Upper lobe of left lung (tissue), 6 donors: ENCODE measurements at regions not wholly inside any gene's neighbourhood (a gene's known extent, or its start where the extent isn't known, plus 50 kb on each side); places are given as distances from the start of the nearest gene placed in this dataset.

Experiments used
- ATAC-seq, 2 donors: fragments of 200-7000 bp; cut with Tn5 transposase; one replicate each; pipeline ENCODE4 v1.9.1; 2022; ENCODE audit warnings: mild to moderate bottlenecking in 2 of 2, moderate library complexity in 2 of 2; ENCODE audit not compliant: low FRiP score in 2 of 2
- DNase-seq, 2 donors: peaks; one replicate each; pipeline ENCODE4 v3.0.0-alpha.2; 2019 to 2020
- H3K27ac ChIP-seq, 4 donors: fragments of 200-600 bp; sonication (generic); one replicate each; pipeline ENCODE4 v1.5.1; 2016 to 2019
- H3K27me3 ChIP-seq, 4 donors: fragments of 200-600 bp; sonication (generic); one replicate each; pipeline ENCODE4 v1.5.1; 2017 to 2019
- H3K36me3 ChIP-seq, 4 donors: fragments of 200-600 bp; sonication (generic); one replicate each; pipeline ENCODE4 v1.5.1; 2016 to 2019
- H3K4me1 ChIP-seq, 4 donors: fragments of 200-600 bp; sonication (generic); one replicate each; pipeline ENCODE4 v1.5.1; 2018 to 2019
- H3K4me3 ChIP-seq, 4 donors: fragments of 200-600 bp; sonication (generic); one replicate each; pipeline ENCODE4 v1.5.1; 2017 to 2019; ENCODE audit warnings: mild to moderate bottlenecking in 2 of 4, moderate library complexity in 1 of 4
- H3K9me3 ChIP-seq, 4 donors: fragments of 200-600 bp; sonication (generic); one replicate each; pipeline ENCODE4 v1.5.1; 2018 to 2019
- EP300 ChIP-seq, 4 donors: sonication (generic); formaldehyde crosslinking; IDR thresholded peaks; one replicate each; pipeline ENCODE4 v1.5.1; 2017; ENCODE audit warnings: antibody characterized with exemption in 4 of 4, control low read depth in 2 of 4
- POLR2A ChIP-seq, 4 donors: fragments of 450-650 bp; IDR thresholded peaks; one replicate each; pipeline ENCODE4 v1.5.1; 2016 to 2017; ENCODE audit warnings: antibody characterized with exemption in 4 of 4, mild to moderate bottlenecking in 2 of 4
- POLR2AphosphoS5 ChIP-seq, 2 donors: sonication (generic); formaldehyde crosslinking; IDR thresholded peaks; one replicate each; pipeline ENCODE4 v1.5.1; 2017; ENCODE audit warnings: antibody characterized with exemption in 2 of 2
- WGBS, 2 donors: methylation state at CpG; one replicate each; pipeline ENCODE4 v1.1.5; 2017 to 2018; 5-methylcytosine and 5-hydroxymethylcytosine counted together
- TF ChIP-seq, protein P1 (sequence below), 6 experiments: fragments of 450-650 bp in 4 of 6; fragments of 200-600 bp in 2 of 6; sonication (generic) in 2 of 6; IDR thresholded peaks; one replicate each; pipeline ENCODE4 v1.5.1; 2016 to 2019; ENCODE audit warnings: antibody characterized with exemption in 6 of 6
- donor health status: DM: no; HTN: no; CAD: no; lungs with moderate emphysema.
- donor health status: DM: no; HTN: yes; CAD: no; lungs with severe emphysema.

DNA sequence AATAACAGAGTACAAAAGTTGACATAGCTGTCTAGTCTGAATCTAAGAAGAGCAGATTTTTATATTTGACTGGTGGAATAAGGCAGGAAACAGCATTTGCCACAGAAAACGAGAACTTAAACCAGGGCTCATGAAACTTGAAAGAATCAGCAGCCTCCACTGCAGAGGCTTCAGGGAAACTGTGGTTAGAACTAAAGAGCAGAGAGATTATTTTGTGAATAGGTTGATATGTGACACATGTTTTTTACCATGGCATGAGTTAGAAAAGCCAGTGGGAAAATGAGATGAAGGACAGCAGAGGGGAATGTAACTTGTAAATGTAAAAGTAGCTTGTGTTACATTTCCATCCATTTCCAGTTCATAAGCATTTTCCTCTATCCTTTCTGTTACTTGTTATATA is 63.7 kb upstream of the CAMK2D start:
- H3K4me3 ChIP-seq = no peak overlapping the region
- H3K4me1 ChIP-seq = peaks cover 0 to 3% (median 0%) of the 10 kb centered on the region in 4 donors
- H3K27me3 ChIP-seq = no peaks in the 10 kb centered on the region
- DNase-seq (no peak), ATAC-seq (no peak)
- TF ChIP-seq POLR2AphosphoS5 (IDR thresholded peaks at IDR 0.05) = no peak
- no peak for TF ChIP-seq POLR2A (IDR thresholded peaks at IDR 0.05)
- TF ChIP-seq EP300 (IDR thresholded peaks at IDR 0.05) = no peak
- 50 to 54% methylated on average over 1 of the region's 1 CpG for WGBS, 2 donors
- no peak overlapping the region for H3K27ac ChIP-seq
- no peaks in the 10 kb centered on the region for H3K36me3 ChIP-seq
- H3K9me3 ChIP-seq = no peaks in the 10 kb centered on the region

- WGBS, 2 donors = 77 to 89% methylated on average over 2 of the region's 2 CpGs
- no peak for ATAC-seq
- DNase-seq = no peak
Observed at GRCh38 chr4:113824396-113824795, 62.9 kb upstream of the CAMK2D start.

GRCh38 chr4:113823291-113823659 is 61.7 kb upstream of the CAMK2D start:
- Histone ChIP-seq H3K4me1 (peaks cover 0 to 3% (median 0%) of the 10 kb centered on the region in 4 donors), H3K9me3 (no peaks in the 10 kb centered on the region), H3K36me3 (no peaks in the 10 kb centered on the region), H3K4me3 (no peak overlapping the region), H3K27me3 (no peaks in the 10 kb centered on the region), H3K27ac (no peak overlapping the region)
- peak in 1 of 2 donors; percentile 57 for ATAC-seq
- peak in 1 of 2 donors; percentile 23 for DNase-seq
- 43 to 61% methylated on average over 2 of the region's 2 CpGs for WGBS, 2 donors
- TF ChIP-seq, protein P1, sequence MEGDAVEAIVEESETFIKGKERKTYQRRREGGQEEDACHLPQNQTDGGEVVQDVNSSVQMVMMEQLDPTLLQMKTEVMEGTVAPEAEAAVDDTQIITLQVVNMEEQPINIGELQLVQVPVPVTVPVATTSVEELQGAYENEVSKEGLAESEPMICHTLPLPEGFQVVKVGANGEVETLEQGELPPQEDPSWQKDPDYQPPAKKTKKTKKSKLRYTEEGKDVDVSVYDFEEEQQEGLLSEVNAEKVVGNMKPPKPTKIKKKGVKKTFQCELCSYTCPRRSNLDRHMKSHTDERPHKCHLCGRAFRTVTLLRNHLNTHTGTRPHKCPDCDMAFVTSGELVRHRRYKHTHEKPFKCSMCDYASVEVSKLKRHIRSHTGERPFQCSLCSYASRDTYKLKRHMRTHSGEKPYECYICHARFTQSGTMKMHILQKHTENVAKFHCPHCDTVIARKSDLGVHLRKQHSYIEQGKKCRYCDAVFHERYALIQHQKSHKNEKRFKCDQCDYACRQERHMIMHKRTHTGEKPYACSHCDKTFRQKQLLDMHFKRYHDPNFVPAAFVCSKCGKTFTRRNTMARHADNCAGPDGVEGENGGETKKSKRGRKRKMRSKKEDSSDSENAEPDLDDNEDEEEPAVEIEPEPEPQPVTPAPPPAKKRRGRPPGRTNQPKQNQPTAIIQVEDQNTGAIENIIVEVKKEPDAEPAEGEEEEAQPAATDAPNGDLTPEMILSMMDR (IDR thresholded peaks at IDR 0.05) = no peak
- TF ChIP-seq EP300 (IDR thresholded peaks at IDR 0.05) (no peak), POLR2A (IDR thresholded peaks at IDR 0.05) (no peak), POLR2AphosphoS5 (IDR thresholded peaks at IDR 0.05) (no peak)

More at GRCh38 chr4:113824396-113824795, 62.9 kb upstream of the CAMK2D start:
- no peaks in the 10 kb centered on the region for H3K27me3 ChIP-seq
- TF ChIP-seq POLR2A (IDR thresholded peaks at IDR 0.05) (no peak), EP300 (IDR thresholded peaks at IDR 0.05) (no peak), POLR2AphosphoS5 (IDR thresholded peaks at IDR 0.05) (no peak)
- TF ChIP-seq, protein P1 (IDR thresholded peaks at IDR 0.05) = no peak
- no peaks in the 10 kb centered on the region for H3K9me3 ChIP-seq
- no peak overlapping the region for H3K27ac ChIP-seq
- no peak overlapping the region for H3K4me3 ChIP-seq
- no peaks in the 10 kb centered on the region for H3K36me3 ChIP-seq
- H3K4me1 ChIP-seq = peaks cover 0 to 3% (median 0%) of the 10 kb centered on the region in 4 donors

DNA sequence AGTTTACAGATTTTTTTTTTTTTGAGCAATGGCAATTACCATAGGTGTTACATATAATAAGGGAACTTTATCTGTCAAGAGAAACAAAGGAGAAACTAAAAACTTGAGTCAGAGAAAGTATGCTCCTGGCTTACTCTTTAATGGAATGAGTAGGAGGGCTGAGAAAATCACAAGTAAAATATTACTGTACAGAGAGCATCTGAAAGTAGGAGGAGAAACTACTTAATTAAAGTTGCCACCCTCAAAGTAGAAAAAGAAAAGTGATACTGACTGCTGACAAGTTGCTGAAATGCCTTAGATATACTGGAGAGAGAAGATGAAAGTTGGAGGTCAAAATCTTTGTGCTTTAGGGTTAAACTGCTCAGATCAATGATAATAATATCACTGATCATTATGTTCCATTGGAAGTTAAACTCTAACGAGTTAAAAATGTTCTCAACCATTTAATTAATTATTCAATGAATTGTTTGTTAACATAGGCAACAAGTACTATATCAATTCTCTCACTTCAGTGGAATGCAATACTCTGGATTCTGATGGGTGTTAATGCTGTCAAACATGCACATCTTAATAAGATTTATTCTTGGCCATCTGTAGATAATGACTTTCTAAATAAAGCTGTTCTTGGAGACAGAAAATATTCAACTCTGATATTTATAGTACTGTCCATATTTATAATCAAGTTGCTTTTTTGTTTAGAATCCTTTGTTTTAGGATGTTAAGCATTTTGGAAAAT is 61.2 kb upstream of the CAMK2D start:
- H3K9me3 ChIP-seq = no peaks in the 10 kb centered on the region
- WGBS, 2 donors = 47 to 63% methylated on average over 1 of the region's 1 CpG
- no peak for ATAC-seq
- no peaks in the 10 kb centered on the region for H3K27me3 ChIP-seq
- DNase-seq = no peak
- H3K4me1 ChIP-seq = peaks cover 0 to 3% (median 0%) of the 10 kb centered on the region in 4 donors
- H3K4me3 ChIP-seq = no peak overlapping the region
- no peaks in the 10 kb centered on the region for H3K36me3 ChIP-seq
- no peak overlapping the region for H3K27ac ChIP-seq
- no peak for TF ChIP-seq POLR2A (IDR thresholded peaks at IDR 0.05)
- TF ChIP-seq, protein P1 (IDR thresholded peaks at IDR 0.05) = no peak
- no peak for TF ChIP-seq EP300 (IDR thresholded peaks at IDR 0.05)
- TF ChIP-seq POLR2AphosphoS5 (IDR thresholded peaks at IDR 0.05) = no peak

- no peak for ATAC-seq
Observed at GRCh38 chr4:113821856-113822255, 60.3 kb upstream of the CAMK2D start.

More at GRCh38 chr4:113821856-113822255, 60.3 kb upstream of the CAMK2D start:
- H3K27ac ChIP-seq = no peak overlapping the region
- no peak overlapping the region for H3K4me3 ChIP-seq
- H3K36me3 ChIP-seq = no peaks in the 10 kb centered on the region
- H3K9me3 ChIP-seq = no peaks in the 10 kb centered on the region
- TF ChIP-seq, protein P1 (IDR thresholded peaks at IDR 0.05) = no peak
- TF ChIP-seq EP300 (IDR thresholded peaks at IDR 0.05) (no peak), POLR2AphosphoS5 (IDR thresholded peaks at IDR 0.05) (no peak), POLR2A (IDR thresholded peaks at IDR 0.05) (no peak)
- no peak for DNase-seq
- peaks cover 0 to 3% (median 0%) of the 10 kb centered on the region in 4 donors for H3K4me1 ChIP-seq
- H3K27me3 ChIP-seq = no peaks in the 10 kb centered on the region
- WGBS, 2 donors = 70 to 90% methylated on average over 2 of the region's 2 CpGs
